CD4-positive, alpha-beta T cell treated with Interleukin-15 for 4 hours (primary cell): ENCODE measurements at regions not wholly inside any gene's neighbourhood (a gene's known extent, or its start where the extent isn't known, plus 50 kb on each side); places are given as distances from the start of the nearest gene placed in this dataset.

Source experiments
- DNase-seq: peaks from one replicate; pipeline ENCODE4 v3.0.0-alpha.2; 2020; ENCODE audit warnings: low spot score

GRCh38 chr6:147078106-147078505 lies 126.1 kb upstream of the STXBP5 start:
- DNase-seq = no peak

GRCh38 chr6:147078602-147079001 lies 125.6 kb upstream of the STXBP5 start:
- DNase-seq = no peak

GRCh38 chr6:147080225-147080624 lies 124.0 kb upstream of the STXBP5 start:
- no peak for DNase-seq

- no peak for DNase-seq
These were observed 123.1 kb upstream of the STXBP5 start for GRCh38 chr6:147081076-147081609.

- no peak for DNase-seq
These were observed 116.6 kb upstream of the STXBP5 start for GRCh38 chr6:147087641-147088040.

GRCh38 chr6:147088861-147089260 lies 115.4 kb upstream of the STXBP5 start:
- DNase-seq = no peak

- DNase-seq = no peak
These were observed 108.9 kb upstream of the STXBP5 start for GRCh38 chr6:147095316-147095715.

- no peak for DNase-seq
These were observed 104.2 kb upstream of the STXBP5 start for GRCh38 chr6:147099974-147100373.

- no peak for DNase-seq
These were observed 101.2 kb upstream of the STXBP5 start for GRCh38 chr6:147103007-147103406.

- DNase-seq = no peak
These were observed 100.5 kb upstream of the STXBP5 start for GRCh38 chr6:147103694-147104093.

GRCh38 chr6:147105786-147106185 lies 98.4 kb upstream of the STXBP5 start:
- no peak for DNase-seq

- no peak for DNase-seq
These were observed 97.3 kb upstream of the STXBP5 start for GRCh38 chr6:147106759-147107401.

GRCh38 chr6:147108259-147108910 lies 95.8 kb upstream of the STXBP5 start:
- DNase-seq = no peak

- peak; percentile 8 for DNase-seq
These were observed 94.5 kb upstream of the STXBP5 start for GRCh38 chr6:147109707-147110106.

- no peak for DNase-seq
These were observed 88.2 kb upstream of the STXBP5 start for GRCh38 chr6:147116056-147116455.

- DNase-seq = no peak
These were observed 87.2 kb upstream of the STXBP5 start for GRCh38 chr6:147117011-147117410.

GRCh38 chr6:147117580-147117979 lies 86.6 kb upstream of the STXBP5 start:
- no peak for DNase-seq

GRCh38 chr6:147119310-147119709 lies 84.9 kb upstream of the STXBP5 start:
- no peak for DNase-seq

GRCh38 chr6:147122823-147123222 lies 81.4 kb upstream of the STXBP5 start:
- DNase-seq = no peak

GRCh38 chr6:147126618-147127022 lies 77.6 kb upstream of the STXBP5 start:
- DNase-seq = no peak

GRCh38 chr6:147127587-147127986 lies 76.6 kb upstream of the STXBP5 start:
- DNase-seq = no peak

- DNase-seq = no peak
These were observed 76.2 kb upstream of the STXBP5 start for GRCh38 chr6:147128056-147128455.

GRCh38 chr6:147131532-147132128 lies 72.6 kb upstream of the STXBP5 start:
- DNase-seq = no peak
